IMR-90 (cell line): ENCODE measurements at regions not wholly inside any gene's neighbourhood (a gene's known extent, or its start where the extent isn't known, plus 50 kb on each side); places are given as distances from the start of the nearest gene placed in this dataset.
"Not testable (repeated sequence)": the region's sequence is repeated elsewhere in the genome, so short reads cannot be mapped to it uniquely, and the experiment has no call there.

Source experiments
- ATAC-seq: fragments of 200-7000 bp; cut with Tn5 transposase; 2 replicates; pipeline ENCODE4 v1.9.1; 2020; ENCODE audit warnings: low read depth, mild to moderate bottlenecking, moderate library complexity
- BruUV-seq: library from RNA; stranded (reverse); fragments of 400-500 nt; replicated peaks from 2 replicates; lab custom pipeline; 2021; lab: Mats Ljungman, UMichigan
- CTCF ChIA-PET: fragments of 300-600 bp; formaldehyde crosslinking; extraction: SDS; loops from one replicate; lab custom pipeline; 2021; ENCODE audit warnings: antibody characterized with exemption; lab: Yijun Ruan, JAX
- POLR2A ChIA-PET: fragments of 300-600 bp; sonication (Branson Sonifier 250); formaldehyde crosslinking; loops from one replicate; lab custom pipeline; 2022; ENCODE audit warnings: antibody characterized with exemption; ENCODE audit not compliant: unreplicated experiment; lab: Charles Lee
- DNase-seq: peaks from one replicate; pipeline ENCODE4 v3.0.0; 2013
- H2AFZ ChIP-seq: replicated peaks from 2 replicates; pipeline ENCODE3; 2013; ENCODE audit warnings: low read length, mild to moderate bottlenecking; ENCODE audit not compliant: poor library complexity
- H2AK5ac ChIP-seq: 2 replicates; pipeline ENCODE4 v1.6.1; 2013; ENCODE audit warnings: low read depth, low read length, inconsistent platforms
- H2AK9ac ChIP-seq: replicated peaks from 2 replicates; pipeline ENCODE3; 2013; ENCODE audit warnings: mild to moderate bottlenecking, low read depth, low read length, moderate library complexity; ENCODE audit not compliant: poor library complexity
- H2BK120ac ChIP-seq: 2 replicates; pipeline ENCODE4 v1.6.1; 2013; ENCODE audit warnings: low read depth, low read length, inconsistent platforms
- H2BK15ac ChIP-seq: 3 replicates; pipeline ENCODE4 v1.6.1; 2013; ENCODE audit warnings: low read depth, low read length, inconsistent platforms
- H2BK20ac ChIP-seq: 2 replicates; pipeline ENCODE4 v1.6.1; 2013; ENCODE audit warnings: low read depth, mild to moderate bottlenecking, inconsistent platforms, low read length, moderate library complexity
- H2BK5ac ChIP-seq: 2 replicates; pipeline ENCODE4 v1.6.1; 2013; ENCODE audit warnings: mild to moderate bottlenecking, low read depth, low read length, inconsistent platforms; ENCODE audit not compliant: poor library complexity, severe bottlenecking
- H3K14ac ChIP-seq: replicated peaks from 2 replicates; pipeline ENCODE4 v1.6.1; 2013; ENCODE audit warnings: low read depth, low read length, inconsistent platforms
- H3K18ac ChIP-seq: 2 replicates; pipeline ENCODE4 v1.6.1; 2013; ENCODE audit warnings: low read depth, low read length, control low read depth
- H3K23ac ChIP-seq: 2 replicates; pipeline ENCODE4 v1.6.1; 2013; ENCODE audit warnings: low read depth, low read length, inconsistent platforms
- H3K27ac ChIP-seq: 2 replicates; pipeline ENCODE4 v1.5.1; 2013; ENCODE audit warnings: mild to moderate bottlenecking, control low read depth, low read length; ENCODE audit not compliant: insufficient read depth
- H3K27me3 ChIP-seq: 2 replicates; pipeline ENCODE4 v1.6.1; 2013; ENCODE audit warnings: low read length; ENCODE audit not compliant: control insufficient read depth, insufficient read depth
- H3K36me3 ChIP-seq: 2 replicates; pipeline ENCODE4 v1.6.1; 2013; ENCODE audit warnings: low read length, mixed read lengths; ENCODE audit not compliant: control insufficient read depth, insufficient read depth
- H3K4ac ChIP-seq: 2 replicates; pipeline ENCODE4 v1.6.1; 2013; ENCODE audit warnings: low read depth, low read length, inconsistent platforms
- H3K4me1 ChIP-seq: 2 replicates; pipeline ENCODE4 v1.6.1; 2013; ENCODE audit warnings: low read length, mixed read lengths; ENCODE audit not compliant: control insufficient read depth, insufficient read depth
- H3K4me2 ChIP-seq: 2 replicates; pipeline ENCODE4 v1.6.1; 2013; ENCODE audit warnings: low read depth, mild to moderate bottlenecking, control low read depth, low read length, moderate library complexity
- H3K4me3 ChIP-seq: 2 replicates; pipeline ENCODE4 v1.5.1; 2013; ENCODE audit warnings: low read depth, mild to moderate bottlenecking, control low read depth, low read length, moderate library complexity; ENCODE audit not compliant: insufficient read depth
- H3K56ac ChIP-seq: 2 replicates; pipeline ENCODE4 v1.6.1; 2013; ENCODE audit warnings: low read length, inconsistent platforms; ENCODE audit not compliant: insufficient read depth; ENCODE audit errors: extremely low read depth
- H3K79me1 ChIP-seq, 2 experiments: 2 replicates each; pipeline ENCODE4 v1.6.1; 2013; ENCODE audit warnings: low read length in 2 of 2, inconsistent platforms in 1 of 2, low read depth in 1 of 2
- H3K9ac ChIP-seq: 2 replicates; pipeline ENCODE4 v1.6.1; 2013; ENCODE audit warnings: low read depth, low read length, control low read depth
- H3K9me1 ChIP-seq: 2 replicates; pipeline ENCODE4 v1.6.1; 2013; ENCODE audit warnings: low read length, inconsistent platforms; ENCODE audit not compliant: insufficient read depth
- H3K9me3 ChIP-seq: 2 replicates; pipeline ENCODE4 v1.6.1; 2013; ENCODE audit warnings: low read length; ENCODE audit not compliant: control insufficient read depth, insufficient read depth
- H4K20me1 ChIP-seq: 2 replicates; pipeline ENCODE4 v1.6.1; 2013; ENCODE audit warnings: low read length, inconsistent platforms; ENCODE audit not compliant: insufficient read depth
- H4K5ac ChIP-seq: 2 replicates; pipeline ENCODE4 v1.6.1; 2013; ENCODE audit warnings: mild to moderate bottlenecking, low read depth, low read length, control low read depth
- H4K8ac ChIP-seq, 2 experiments: 2 replicates each; pipeline ENCODE4 v1.6.1; 2013; ENCODE audit warnings: low read depth in 2 of 2, low read length in 2 of 2, control low read depth in 1 of 2, inconsistent platforms in 1 of 2
- H4K91ac ChIP-seq: 2 replicates; pipeline ENCODE4 v1.6.1; 2013; ENCODE audit warnings: low read depth, low read length, inconsistent platforms; ENCODE audit not compliant: insufficient read depth
- BHLHE40 ChIP-seq: fragments of 150-350 bp; IDR thresholded peaks from 2 replicates; pipeline ENCODE4 v1.6.1; 2016; ENCODE audit warnings: mild to moderate bottlenecking, low read depth, low read length
- CHD1 ChIP-seq: IDR thresholded peaks from 2 replicates; pipeline ENCODE4 v1.6.1; 2012; ENCODE audit warnings: low read depth, low read length, improper control_type of control experiment
- MAZ ChIP-seq: IDR thresholded peaks from 2 replicates; pipeline ENCODE4 v1.6.1; 2012; ENCODE audit warnings: low read depth, mild to moderate bottlenecking, low read length, improper control_type of control experiment, moderate library complexity, borderline replicate concordance
- MXI1 ChIP-seq: IDR thresholded peaks from 2 replicates; pipeline ENCODE4 v1.6.1; 2012; ENCODE audit warnings: low read depth, mild to moderate bottlenecking, low read length, moderate library complexity, borderline replicate concordance
- WGBS, 2 experiments: methylation state at CpG; one replicate each; pipeline versions ENCODE4 v1.1.5 to v1.1.7; 2013; ENCODE audit warnings: missing lambda C conversion rate in 2 of 2; ENCODE audit not compliant: insufficient read length in 1 of 2; ENCODE audit errors: extremely low coverage in 2 of 2; 5-methylcytosine and 5-hydroxymethylcytosine counted together
- dilution Hi-C: fragments of 300-500 bp; cut with HindIII; formaldehyde crosslinking; loops from one replicate; pipeline ENCODE4 v1.14.3; 2018; ENCODE audit warnings: low sequenced_read_pairs; ENCODE audit not compliant: unreplicated experiment
- in situ Hi-C: fragments of 300-500 bp; cut with MboI; formaldehyde crosslinking; loops from 3 replicates; pipeline ENCODE4 v1.14.3; 2019; ENCODE audit warnings: low sequenced_read_pairs, inconsistent platforms, mixed read lengths
- intact Hi-C: fragments of 100-400 bp; cut with micrococcal nuclease; formaldehyde crosslinking; loops from 2 replicates; pipeline ENCODE4 v1.10.0; 2022
- TF ChIP-seq, protein P1 (sequence below): fragments of 150-350 bp; IDR thresholded peaks from 2 replicates; pipeline ENCODE4 v1.6.1; 2016; ENCODE audit warnings: low read depth, mild to moderate bottlenecking, low read length, moderate library complexity, borderline replicate concordance
- TF ChIP-seq, protein P2 (sequence below): fragments of 150-350 bp; IDR thresholded peaks from 2 replicates; pipeline ENCODE4 v1.6.1; 2017; ENCODE audit warnings: mild to moderate bottlenecking, antibody characterized with exemption, low read length, low read depth

DNA sequence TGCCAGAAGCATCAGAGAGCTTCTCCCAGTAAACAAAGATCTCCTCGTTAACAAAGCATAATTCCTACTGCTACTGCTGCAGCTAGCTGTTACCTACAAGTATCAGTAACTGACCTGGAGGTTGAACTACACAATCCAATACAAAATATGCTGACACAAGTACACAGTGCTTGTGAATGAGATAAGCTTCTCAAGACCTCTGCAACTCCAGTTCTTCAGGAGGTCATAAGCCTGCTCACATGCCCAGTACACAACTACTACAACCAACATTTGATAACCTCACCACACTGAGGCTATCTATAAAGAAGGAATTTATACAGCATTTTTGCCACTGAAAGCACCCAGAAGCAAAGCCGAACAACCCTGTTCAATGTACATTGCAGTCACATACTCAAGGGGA, 66.7 kb upstream of the SMARCAD1 start:
- Histone ChIP-seq H2BK120ac (no peak overlapping the region), H3K9ac (no peak overlapping the region), H2AK5ac (no peak overlapping the region), H4K91ac (no peak overlapping the region), H3K9me3 (no peaks in the 10 kb centered on the region), H3K4me1 (no peaks in the 10 kb centered on the region), H3K18ac (no peak overlapping the region), H4K8ac (no peak overlapping the region), H4K20me1 (no peaks in the 10 kb centered on the region), H3K36me3 (no peaks in the 10 kb centered on the region), H2BK15ac (no peak overlapping the region), H3K27me3 (no peaks in the 10 kb centered on the region), H3K79me1 (no peaks in the 10 kb centered on the region), H3K4me2 (no peak overlapping the region), H3K9me1 (peaks cover 2% of the 10 kb centered on the region; the same call in 1 of the 2 replicates), H4K5ac (no peak overlapping the region), H3K23ac (no peak overlapping the region), H2BK20ac (no peak overlapping the region), H2AFZ (no peak overlapping the region), H3K14ac (no peak overlapping the region), H2AK9ac (no peak overlapping the region), H3K4ac (no peak overlapping the region), H3K27ac (no peak overlapping the region), H2BK5ac (no peak overlapping the region), H3K4me3 (no peak overlapping the region), H3K56ac (no peak overlapping the region)
- intact Hi-C loops: no loop called here
- no peak for TF ChIP-seq CHD1
- no peak for TF ChIP-seq BHLHE40
- TF ChIP-seq, protein P1, sequence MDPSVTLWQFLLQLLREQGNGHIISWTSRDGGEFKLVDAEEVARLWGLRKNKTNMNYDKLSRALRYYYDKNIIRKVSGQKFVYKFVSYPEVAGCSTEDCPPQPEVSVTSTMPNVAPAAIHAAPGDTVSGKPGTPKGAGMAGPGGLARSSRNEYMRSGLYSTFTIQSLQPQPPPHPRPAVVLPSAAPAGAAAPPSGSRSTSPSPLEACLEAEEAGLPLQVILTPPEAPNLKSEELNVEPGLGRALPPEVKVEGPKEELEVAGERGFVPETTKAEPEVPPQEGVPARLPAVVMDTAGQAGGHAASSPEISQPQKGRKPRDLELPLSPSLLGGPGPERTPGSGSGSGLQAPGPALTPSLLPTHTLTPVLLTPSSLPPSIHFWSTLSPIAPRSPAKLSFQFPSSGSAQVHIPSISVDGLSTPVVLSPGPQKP: no peak
- no peak for TF ChIP-seq MXI1
- TF ChIP-seq, protein P2, sequence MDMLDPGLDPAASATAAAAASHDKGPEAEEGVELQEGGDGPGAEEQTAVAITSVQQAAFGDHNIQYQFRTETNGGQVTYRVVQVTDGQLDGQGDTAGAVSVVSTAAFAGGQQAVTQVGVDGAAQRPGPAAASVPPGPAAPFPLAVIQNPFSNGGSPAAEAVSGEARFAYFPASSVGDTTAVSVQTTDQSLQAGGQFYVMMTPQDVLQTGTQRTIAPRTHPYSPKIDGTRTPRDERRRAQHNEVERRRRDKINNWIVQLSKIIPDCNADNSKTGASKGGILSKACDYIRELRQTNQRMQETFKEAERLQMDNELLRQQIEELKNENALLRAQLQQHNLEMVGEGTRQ: no peak
- TF ChIP-seq MAZ: no peak
- DNase-seq (no peak), ATAC-seq (no peak)
- dilution Hi-C loops: no loop called here
- CTCF ChIA-PET: no interaction called here
- POLR2A ChIA-PET: no interaction called here
- in situ Hi-C loops: no loop called here
- WGBS, 2 experiments: no CpG with 5 or more reads among the region's 2 CpGs
- no TSS peak for BruUV-seq

- H3K14ac ChIP-seq, H2AFZ ChIP-seq, H2BK15ac ChIP-seq, H3K18ac ChIP-seq, POLR2A ChIA-PET, CTCF ChIA-PET, H3K27me3 ChIP-seq, H2AK9ac ChIP-seq, H3K9me3 ChIP-seq, H3K4ac ChIP-seq, H4K91ac ChIP-seq, H4K20me1 ChIP-seq, H3K9ac ChIP-seq, H3K9me1 ChIP-seq, H4K8ac ChIP-seq, H3K23ac ChIP-seq, H4K5ac ChIP-seq, H3K79me1 ChIP-seq, H2AK5ac ChIP-seq, in situ Hi-C loops, dilution Hi-C loops, H3K4me1 ChIP-seq, H2BK5ac ChIP-seq, H3K36me3 ChIP-seq, intact Hi-C loops, H2BK120ac ChIP-seq, BruUV-seq, DNase-seq, H3K27ac ChIP-seq, H3K4me2 ChIP-seq, ATAC-seq, H3K4me3 ChIP-seq, H2BK20ac ChIP-seq, H3K56ac ChIP-seq: not testable (repeated sequence)
- WGBS, 2 experiments: no CpG with 5 or more reads among the region's 9 CpGs
Observed at GRCh38 chr4:94148052-94148451, 59.6 kb upstream of the SMARCAD1 start.
